GM12865 (cell line): ENCODE measurements at regions not wholly inside any gene's neighbourhood (a gene's known extent, or its start where the extent isn't known, plus 50 kb on each side); places are given as distances from the start of the nearest gene placed in this dataset.

Experiments
- DNase-seq: peaks from one replicate; pipeline ENCODE4 v3.0.0; 2010; ENCODE audit warnings: low read depth
- H3K4me3 ChIP-seq: 2 replicates; pipeline ENCODE4 v1.5.1; 2011; ENCODE audit warnings: mild to moderate bottlenecking, low read depth, low read length, control low read depth
- TF ChIP-seq, protein P1 (sequence below): IDR thresholded peaks from 2 replicates; pipeline ENCODE4 v1.5.1; 2011; ENCODE audit warnings: low read length, control low read depth, low read depth, inconsistent platforms; ENCODE audit not compliant: insufficient read depth; ENCODE audit errors: missing control alignments

- DNase-seq = no peak
- H3K4me3 ChIP-seq = no peak overlapping the region
- TF ChIP-seq, protein P1, sequence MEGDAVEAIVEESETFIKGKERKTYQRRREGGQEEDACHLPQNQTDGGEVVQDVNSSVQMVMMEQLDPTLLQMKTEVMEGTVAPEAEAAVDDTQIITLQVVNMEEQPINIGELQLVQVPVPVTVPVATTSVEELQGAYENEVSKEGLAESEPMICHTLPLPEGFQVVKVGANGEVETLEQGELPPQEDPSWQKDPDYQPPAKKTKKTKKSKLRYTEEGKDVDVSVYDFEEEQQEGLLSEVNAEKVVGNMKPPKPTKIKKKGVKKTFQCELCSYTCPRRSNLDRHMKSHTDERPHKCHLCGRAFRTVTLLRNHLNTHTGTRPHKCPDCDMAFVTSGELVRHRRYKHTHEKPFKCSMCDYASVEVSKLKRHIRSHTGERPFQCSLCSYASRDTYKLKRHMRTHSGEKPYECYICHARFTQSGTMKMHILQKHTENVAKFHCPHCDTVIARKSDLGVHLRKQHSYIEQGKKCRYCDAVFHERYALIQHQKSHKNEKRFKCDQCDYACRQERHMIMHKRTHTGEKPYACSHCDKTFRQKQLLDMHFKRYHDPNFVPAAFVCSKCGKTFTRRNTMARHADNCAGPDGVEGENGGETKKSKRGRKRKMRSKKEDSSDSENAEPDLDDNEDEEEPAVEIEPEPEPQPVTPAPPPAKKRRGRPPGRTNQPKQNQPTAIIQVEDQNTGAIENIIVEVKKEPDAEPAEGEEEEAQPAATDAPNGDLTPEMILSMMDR = no peak
Observed at GRCh38 chr2:236772220-236772837, 202.7 kb downstream of the ACKR3 start.

DNA sequence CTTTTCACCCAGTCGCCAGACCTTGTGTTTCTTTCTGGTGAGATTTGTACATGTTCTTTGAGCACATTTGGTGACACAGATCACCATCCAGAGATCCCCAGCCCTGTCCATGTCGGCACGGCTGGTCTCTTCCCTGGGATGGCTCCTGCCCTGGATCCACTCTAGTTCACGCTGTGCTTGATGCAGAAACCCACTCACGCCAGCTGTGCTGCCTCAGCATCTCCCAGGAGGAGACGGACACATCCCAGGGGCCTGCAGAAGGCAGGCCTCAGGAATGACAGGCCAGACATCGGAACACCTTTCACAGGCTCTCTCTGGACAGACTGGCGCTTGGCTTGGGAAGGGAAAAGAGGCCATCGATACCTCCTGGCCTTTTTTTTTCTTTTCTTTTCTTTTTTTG, 203.6 kb downstream of the ACKR3 start:
- TF ChIP-seq, protein P1 = no peak
- no peak overlapping the region for H3K4me3 ChIP-seq
- no peak for DNase-seq

DNA sequence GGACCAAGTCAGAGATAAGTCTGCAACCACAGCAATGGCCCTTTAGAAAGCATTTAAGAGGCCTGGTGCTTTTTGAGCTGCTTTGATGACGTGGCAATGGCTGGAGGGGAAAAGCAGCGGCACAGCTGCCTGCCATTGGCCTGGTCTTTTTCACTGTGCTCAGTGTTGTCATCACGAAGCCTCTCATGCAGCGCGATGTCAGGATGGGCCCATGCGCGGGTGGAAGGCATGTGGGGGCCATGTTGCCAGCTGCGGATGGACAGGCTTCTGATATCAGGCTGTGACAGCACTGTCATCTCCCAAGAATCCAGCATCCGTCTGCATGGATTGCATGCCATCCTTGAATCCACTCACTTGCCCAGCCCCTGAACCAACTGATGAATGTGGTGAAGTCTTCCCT, 204.5 kb downstream of the ACKR3 start:
- H3K4me3 ChIP-seq = no peak overlapping the region
- TF ChIP-seq, protein P1 = no peak
- DNase-seq = no peak

DNA sequence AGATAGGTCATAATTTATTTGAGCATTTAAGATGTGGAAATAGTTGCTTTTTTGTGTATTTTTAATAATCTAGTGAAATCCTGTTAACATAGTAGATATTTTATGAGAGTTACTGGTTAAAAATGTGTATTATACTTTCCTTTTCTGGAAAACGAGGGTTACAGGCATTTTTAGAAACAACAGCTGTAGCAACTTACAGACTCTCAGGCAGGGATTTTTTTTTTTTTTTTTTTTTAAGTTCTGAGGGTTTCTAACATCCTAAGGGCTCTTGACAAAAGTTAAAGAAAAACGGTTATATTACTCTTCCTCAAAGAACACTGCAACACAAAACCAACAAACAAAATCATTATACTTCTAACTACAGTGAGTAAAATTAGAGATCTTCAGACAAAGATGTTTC, 205.9 kb downstream of the ACKR3 start:
- no peak overlapping the region for H3K4me3 ChIP-seq
- TF ChIP-seq, protein P1 = no peak
- no peak for DNase-seq

DNA sequence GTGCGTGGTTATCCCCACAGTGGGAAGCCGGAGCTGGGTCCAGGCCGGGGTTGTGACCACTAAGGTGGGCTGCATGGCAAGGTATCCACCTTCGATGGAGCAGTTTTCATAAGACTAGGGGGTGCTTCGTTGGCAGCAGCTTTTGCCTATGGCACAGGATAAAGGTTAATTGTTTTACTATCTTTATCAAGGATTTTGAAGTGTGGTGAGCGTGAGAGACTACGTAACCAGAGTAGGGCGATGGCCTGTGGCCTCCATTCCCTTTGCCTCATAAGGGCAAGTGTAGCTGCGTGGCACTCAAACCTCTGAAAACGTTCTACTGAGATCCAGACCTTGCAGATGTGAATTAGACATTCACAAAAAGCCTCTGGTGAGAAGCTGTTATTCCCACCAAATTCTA, 206.6 kb downstream of the ACKR3 start:
- TF ChIP-seq, protein P1 = no peak
- H3K4me3 ChIP-seq = no peak overlapping the region
- DNase-seq = no peak

GRCh38 chr2:236776695-236777251, 207.1 kb downstream of the ACKR3 start:
- DNase-seq = no peak
- TF ChIP-seq, protein P1 = no peak
- H3K4me3 ChIP-seq = no peak overlapping the region

- DNase-seq = no peak
- TF ChIP-seq, protein P1 = no peak
- no peak overlapping the region for H3K4me3 ChIP-seq
Observed at GRCh38 chr2:236777408-236777807, 207.8 kb downstream of the ACKR3 start.
